Mucosa of descending colon (tissue), 3 donors: ENCODE measurements at regions not wholly inside any gene's neighbourhood (a gene's known extent, or its start where the extent isn't known, plus 50 kb on each side); places are given as distances from the start of the nearest gene placed in this dataset.

Source experiments
- ATAC-seq: fragments of 200-7000 bp; cut with Tn5 transposase; one replicate; pipeline ENCODE4 v1.9.1; 2020; ENCODE audit warnings: mild to moderate bottlenecking, moderate library complexity
- DNase-seq, 3 donors: peaks; one replicate each; pipeline ENCODE4 v3.0.0-alpha.2; 2020
- H3K36me3 ChIP-seq: fragments of 200-600 bp; one replicate; pipeline ENCODE4 v1.8.0; 2021; ENCODE audit warnings: low read depth, mild to moderate bottlenecking
- H3K4me1 ChIP-seq: fragments of 200-600 bp; one replicate; pipeline ENCODE4 v1.8.0; 2021; ENCODE audit warnings: low read depth, mild to moderate bottlenecking
- H3K4me3 ChIP-seq: fragments of 200-600 bp; one replicate; pipeline ENCODE4 v1.8.0; 2021; ENCODE audit warnings: mild to moderate bottlenecking
- H3K9me3 ChIP-seq: fragments of 200-600 bp; one replicate; pipeline ENCODE4 v1.8.0; 2021; ENCODE audit warnings: mild to moderate bottlenecking
- intact Hi-C, 2 donors: fragments of 100-400 bp; cut with DNase I in 1 of 2; cut with micrococcal nuclease in 1 of 2; formaldehyde crosslinking; loops; one replicate each; pipeline versions ENCODE4 v1.11.0 to v1.11.1; 2022; cut with DNase I, micrococcal nuclease
- TF ChIP-seq, protein P1 (sequence below): fragments of 200-600 bp; IDR thresholded peaks from one replicate; pipeline ENCODE4 v1.8.0; 2022; ENCODE audit warnings: antibody characterized with exemption, mild to moderate bottlenecking
- donor health status: DM: no; HTN: no; CAD: no; lungs with moderate emphysema.
- donor health status: DM: no; HTN: no; CAD: no.
- donor health status: DM: no; HTN: yes; CAD: no.

DNA sequence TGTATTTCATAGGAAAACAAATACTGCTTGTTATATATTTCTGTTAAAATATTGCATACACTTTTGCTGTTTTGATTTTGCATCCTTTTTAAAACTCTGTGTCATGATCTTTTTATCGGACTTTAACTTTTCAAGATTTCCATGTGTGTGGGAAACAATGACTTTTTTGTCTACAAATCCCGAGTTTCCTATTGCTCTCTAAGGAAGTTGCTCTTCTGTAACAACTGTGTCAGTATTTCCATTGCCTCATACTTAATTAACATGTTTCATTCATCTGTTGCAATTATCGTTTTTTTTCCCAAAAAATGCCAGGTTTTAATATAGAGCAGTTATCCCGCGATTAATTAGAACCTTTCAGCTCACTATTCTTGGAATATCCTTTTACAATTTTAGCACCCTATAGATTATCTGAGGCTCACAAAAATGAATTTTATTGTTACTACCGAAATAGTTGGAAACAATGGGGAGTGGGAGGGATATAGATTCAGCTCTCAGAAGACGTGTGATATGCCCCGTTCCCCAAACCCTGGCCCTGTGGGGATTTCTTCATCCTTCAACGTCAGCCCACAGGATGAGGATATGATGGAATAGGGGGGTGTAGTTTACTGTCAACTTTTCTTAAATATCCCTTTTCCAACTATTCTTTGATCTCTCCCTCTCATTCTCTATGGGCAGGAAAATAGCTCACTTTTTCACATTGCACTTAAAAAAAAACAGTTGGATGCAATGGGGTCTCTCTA is 297.6 kb upstream of the IGFBP3 start:
- Histone ChIP-seq H3K36me3 (no peaks in the 10 kb centered on the region), H3K4me3 (no peak overlapping the region), H3K9me3 (no peaks in the 10 kb centered on the region), H3K4me1 (no peaks in the 10 kb centered on the region)
- no peak for DNase-seq
- TF ChIP-seq, protein P1, sequence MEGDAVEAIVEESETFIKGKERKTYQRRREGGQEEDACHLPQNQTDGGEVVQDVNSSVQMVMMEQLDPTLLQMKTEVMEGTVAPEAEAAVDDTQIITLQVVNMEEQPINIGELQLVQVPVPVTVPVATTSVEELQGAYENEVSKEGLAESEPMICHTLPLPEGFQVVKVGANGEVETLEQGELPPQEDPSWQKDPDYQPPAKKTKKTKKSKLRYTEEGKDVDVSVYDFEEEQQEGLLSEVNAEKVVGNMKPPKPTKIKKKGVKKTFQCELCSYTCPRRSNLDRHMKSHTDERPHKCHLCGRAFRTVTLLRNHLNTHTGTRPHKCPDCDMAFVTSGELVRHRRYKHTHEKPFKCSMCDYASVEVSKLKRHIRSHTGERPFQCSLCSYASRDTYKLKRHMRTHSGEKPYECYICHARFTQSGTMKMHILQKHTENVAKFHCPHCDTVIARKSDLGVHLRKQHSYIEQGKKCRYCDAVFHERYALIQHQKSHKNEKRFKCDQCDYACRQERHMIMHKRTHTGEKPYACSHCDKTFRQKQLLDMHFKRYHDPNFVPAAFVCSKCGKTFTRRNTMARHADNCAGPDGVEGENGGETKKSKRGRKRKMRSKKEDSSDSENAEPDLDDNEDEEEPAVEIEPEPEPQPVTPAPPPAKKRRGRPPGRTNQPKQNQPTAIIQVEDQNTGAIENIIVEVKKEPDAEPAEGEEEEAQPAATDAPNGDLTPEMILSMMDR, result no peak
- ATAC-seq, result no peak
- intact Hi-C loops, result no loop called here

DNA sequence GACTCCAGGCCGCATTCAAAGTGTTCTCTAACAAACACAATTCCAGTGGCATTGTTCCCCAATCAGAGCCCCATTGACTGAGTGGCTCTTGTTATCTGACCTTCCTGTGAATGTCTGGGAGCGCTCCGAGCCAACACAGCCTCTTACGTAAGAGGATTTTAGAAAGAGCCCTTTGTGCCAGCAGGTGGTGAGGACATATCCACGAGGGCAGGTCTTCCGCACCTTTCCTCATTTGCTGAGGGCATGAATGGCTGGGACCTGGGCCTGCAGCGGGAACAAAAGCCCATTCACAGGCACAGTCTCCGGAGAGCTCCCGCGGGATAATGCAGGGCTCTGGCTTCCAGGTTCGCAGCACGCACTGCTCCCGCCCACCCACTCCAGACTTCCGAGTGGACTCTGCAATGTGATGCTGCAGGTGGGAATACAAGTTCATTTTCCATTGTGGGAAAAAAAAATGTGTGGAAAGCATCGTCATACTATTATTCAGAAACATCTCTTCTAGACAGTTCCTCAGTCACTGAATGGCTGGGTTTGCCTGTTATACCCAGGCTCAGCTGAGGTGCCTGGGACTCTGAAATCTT is 295.0 kb upstream of the IGFBP3 start:
- no peak for DNase-seq
- H3K36me3 ChIP-seq, result no peaks in the 10 kb centered on the region
- peak; percentile 28 for ATAC-seq
- no peak overlapping the region for H3K4me3 ChIP-seq
- no peaks in the 10 kb centered on the region for H3K4me1 ChIP-seq
- H3K9me3 ChIP-seq, result no peaks in the 10 kb centered on the region
- intact Hi-C loops, result no loop called here
- TF ChIP-seq, protein P1, result no peak

DNA sequence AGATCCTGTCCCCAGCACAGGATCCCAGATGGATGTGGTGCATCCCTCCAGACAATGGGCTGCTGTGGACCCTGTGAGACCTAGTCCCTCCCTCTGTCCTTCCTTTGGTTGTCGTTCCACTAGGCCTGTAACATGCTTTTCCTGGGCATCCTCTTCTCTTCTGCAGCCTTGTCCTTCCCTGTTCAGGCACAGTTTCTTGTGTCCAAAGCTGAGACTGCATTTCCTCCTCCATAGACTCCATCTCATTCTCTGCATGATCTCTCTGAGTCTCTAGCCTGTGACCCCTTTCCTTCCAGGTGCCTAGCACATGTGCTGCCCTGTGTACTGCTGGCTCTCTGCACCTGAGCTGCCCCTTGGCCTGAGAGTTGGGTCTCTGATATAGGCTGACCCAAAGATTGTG is 293.5 kb upstream of the IGFBP3 start:
- TF ChIP-seq, protein P1, result no peak
- no peaks in the 10 kb centered on the region for H3K36me3 ChIP-seq
- ATAC-seq (no peak), DNase-seq (no peak)
- H3K9me3 ChIP-seq, result no peaks in the 10 kb centered on the region
- no peak overlapping the region for H3K4me3 ChIP-seq
- intact Hi-C loops, result no loop called here
- no peaks in the 10 kb centered on the region for H3K4me1 ChIP-seq

DNA sequence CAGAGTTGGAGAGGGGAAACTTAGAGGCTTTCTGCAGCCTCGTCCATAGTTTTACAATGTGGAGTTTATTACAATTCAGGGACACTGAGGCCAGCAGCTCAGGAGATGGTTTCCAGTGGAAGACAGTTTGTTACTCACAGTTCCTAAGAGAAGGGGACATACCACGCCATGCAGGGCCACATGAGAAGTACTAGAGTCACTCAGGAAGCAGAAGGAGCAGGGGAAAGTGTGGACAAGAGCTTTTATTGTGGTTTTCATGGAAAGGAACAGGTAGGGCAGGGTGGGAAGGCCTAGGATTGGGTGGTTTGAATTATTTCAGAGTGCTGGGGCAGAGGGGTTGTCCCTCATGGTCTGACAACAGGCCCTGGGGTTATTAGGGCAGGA is 292.1 kb upstream of the IGFBP3 start:
- Histone ChIP-seq H3K4me3 (no peak overlapping the region), H3K9me3 (no peaks in the 10 kb centered on the region), H3K36me3 (no peaks in the 10 kb centered on the region), H3K4me1 (no peaks in the 10 kb centered on the region)
- intact Hi-C loops, result no loop called here
- no peak for DNase-seq
- TF ChIP-seq, protein P1, result no peak
- ATAC-seq, result no peak

DNA sequence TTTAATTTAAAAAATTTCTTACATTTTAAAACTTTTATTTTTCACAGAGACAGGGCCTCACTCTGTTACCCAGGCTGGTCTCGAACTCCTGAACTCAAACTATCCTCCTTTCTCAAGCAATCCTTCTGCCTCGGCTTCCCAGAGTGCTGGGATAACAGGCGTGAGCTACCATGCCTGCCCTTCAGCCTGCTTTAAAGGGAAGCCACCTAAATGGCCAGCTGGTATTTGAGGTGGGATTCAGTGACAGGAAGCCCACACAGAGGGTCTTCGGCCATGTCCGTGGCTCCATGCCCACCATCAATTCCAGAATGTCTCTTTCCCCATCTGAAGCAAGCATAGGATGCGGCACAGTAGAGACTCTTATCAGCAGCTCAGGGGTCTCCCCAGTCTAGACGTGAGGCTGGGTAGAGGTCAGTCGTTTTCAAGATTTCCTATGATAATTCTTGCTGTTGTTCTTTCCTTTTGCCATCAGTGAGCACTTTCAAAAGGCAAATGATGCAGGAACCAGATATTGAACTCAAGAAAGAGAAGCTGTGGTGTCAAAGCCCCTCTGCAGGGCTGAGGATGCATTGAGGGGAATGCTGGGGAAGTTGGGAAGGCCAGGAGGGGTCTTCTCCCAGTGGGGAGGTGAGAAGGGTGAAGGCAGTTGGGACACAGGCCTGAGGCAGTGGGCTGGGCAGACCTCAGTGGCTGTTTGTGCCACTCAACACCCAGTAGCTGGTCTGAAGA is 291.5 kb upstream of the IGFBP3 start:
- no peak for ATAC-seq
- TF ChIP-seq, protein P1, result no peak
- intact Hi-C loops, result no loop called here
- Histone ChIP-seq H3K4me1 (no peaks in the 10 kb centered on the region), H3K36me3 (no peaks in the 10 kb centered on the region), H3K9me3 (no peaks in the 10 kb centered on the region), H3K4me3 (no peak overlapping the region)
- no peak for DNase-seq
